ENCODE measurements at regions not wholly inside any gene's neighbourhood (a gene's known extent, or its start where the extent isn't known, plus 50 kb on each side); places are given as distances from the start of the nearest gene placed in this dataset.

DNA sequence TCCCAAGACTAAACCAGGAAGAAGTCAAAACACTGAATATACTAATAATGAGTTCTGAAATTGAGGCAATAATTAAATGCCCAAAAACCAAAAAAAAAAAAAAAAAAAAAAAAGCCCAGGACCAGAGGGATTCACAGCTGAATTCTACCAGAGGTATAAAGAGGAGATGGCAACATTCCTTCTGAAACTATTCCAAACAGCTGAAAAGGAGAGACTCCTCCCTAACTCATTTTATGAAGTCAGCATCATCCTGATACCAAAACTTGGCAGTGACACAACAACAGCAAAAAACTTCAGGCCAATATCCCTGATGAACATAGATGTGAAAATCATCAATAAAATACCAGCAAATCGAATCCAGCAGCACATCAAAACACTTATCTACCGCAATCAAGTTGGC is 108.5 kb upstream of the COL3A1 start:
- no peaks in the 10 kb centered on the region for H3K27me3 ChIP-seq (replicated peaks; ENCODE audit: control insufficient read depth, insufficient read depth, low read length)
- CTCF ChIA-PET = no interaction called here
- Mint-ChIP-seq H3K4me3 (ENCODE audit: unreplicated experiment) (no peak overlapping the region), H3K9me3 (ENCODE audit: unreplicated experiment) (peaks cover 15% of the 10 kb centered on the region), H3K27me3 (ENCODE audit: insufficient read depth, unreplicated experiment) (no peaks in the 10 kb centered on the region), H3K36me3 (ENCODE audit: insufficient read depth, unreplicated experiment) (no peaks in the 10 kb centered on the region), H3K27ac (ENCODE audit: unreplicated experiment) (no peak overlapping the region), H3K4me1 (ENCODE audit: low read depth, unreplicated experiment) (no peaks in the 10 kb centered on the region)
- H3K4me3 ChIP-seq (ENCODE audit: low read depth, low read length) = no peak overlapping the region
- no peaks in the 10 kb centered on the region for H3K4me1 ChIP-seq
- BruUV-seq (replicated peaks) = no TSS peak
- intact Hi-C loops (cut with micrococcal nuclease; ENCODE audit: unreplicated experiment) = no loop called here
- POLR2A ChIA-PET = no interaction called here
- peaks cover 20% of the 10 kb centered on the region; the same call in 1 of the 2 replicates for H3K9me3 ChIP-seq
- TF ChIP-seq, protein P1, sequence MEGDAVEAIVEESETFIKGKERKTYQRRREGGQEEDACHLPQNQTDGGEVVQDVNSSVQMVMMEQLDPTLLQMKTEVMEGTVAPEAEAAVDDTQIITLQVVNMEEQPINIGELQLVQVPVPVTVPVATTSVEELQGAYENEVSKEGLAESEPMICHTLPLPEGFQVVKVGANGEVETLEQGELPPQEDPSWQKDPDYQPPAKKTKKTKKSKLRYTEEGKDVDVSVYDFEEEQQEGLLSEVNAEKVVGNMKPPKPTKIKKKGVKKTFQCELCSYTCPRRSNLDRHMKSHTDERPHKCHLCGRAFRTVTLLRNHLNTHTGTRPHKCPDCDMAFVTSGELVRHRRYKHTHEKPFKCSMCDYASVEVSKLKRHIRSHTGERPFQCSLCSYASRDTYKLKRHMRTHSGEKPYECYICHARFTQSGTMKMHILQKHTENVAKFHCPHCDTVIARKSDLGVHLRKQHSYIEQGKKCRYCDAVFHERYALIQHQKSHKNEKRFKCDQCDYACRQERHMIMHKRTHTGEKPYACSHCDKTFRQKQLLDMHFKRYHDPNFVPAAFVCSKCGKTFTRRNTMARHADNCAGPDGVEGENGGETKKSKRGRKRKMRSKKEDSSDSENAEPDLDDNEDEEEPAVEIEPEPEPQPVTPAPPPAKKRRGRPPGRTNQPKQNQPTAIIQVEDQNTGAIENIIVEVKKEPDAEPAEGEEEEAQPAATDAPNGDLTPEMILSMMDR (IDR thresholded peaks at IDR 0.05; ENCODE audit: insufficient read depth in 1 of 2, low read depth in 1 of 2, low read length in 1 of 2, severe bottlenecking in 1 of 2, unreplicated experiment in 1 of 2) = no peak
- no peak for DNase-seq
- H3K36me3 ChIP-seq (ENCODE audit: control insufficient read depth, insufficient read depth, low read length) = no peaks in the 10 kb centered on the region

DNA sequence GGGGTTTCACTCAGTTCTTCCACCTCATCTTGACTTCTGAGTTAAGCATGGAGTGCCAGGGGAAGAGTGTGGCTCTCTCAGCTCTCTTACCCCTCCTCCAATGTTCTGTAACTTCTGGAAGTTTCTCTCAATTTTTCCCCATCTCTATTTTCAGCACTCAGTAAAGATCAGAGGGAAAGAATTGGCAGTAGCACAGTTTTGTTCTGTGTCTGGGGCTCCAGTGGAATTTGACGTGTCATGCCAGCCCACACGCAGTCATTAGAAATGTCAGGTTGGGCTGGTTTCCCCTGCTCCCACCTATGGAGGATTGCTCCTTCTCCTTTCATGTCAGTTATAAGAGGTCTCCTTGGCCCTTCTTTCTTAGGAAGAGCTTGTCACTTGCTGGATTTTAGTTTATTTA is 104.6 kb upstream of the COL3A1 start:
- Mint-ChIP-seq H3K9me3 (ENCODE audit: unreplicated experiment) (peaks cover 12% of the 10 kb centered on the region), H3K27ac (ENCODE audit: unreplicated experiment) (no peak overlapping the region)
- no TSS peak for BruUV-seq (replicated peaks)

GRCh38 chr2:188870289-188870688 is 103.9 kb upstream of the COL3A1 start:
- ChIA-PET POLR2A (no interaction called here), CTCF (no interaction called here)
- intact Hi-C loops (cut with micrococcal nuclease; ENCODE audit: unreplicated experiment) = no loop called here
- no peak for DNase-seq
- Histone ChIP-seq H3K36me3 (ENCODE audit: control insufficient read depth, insufficient read depth, low read length) (no peaks in the 10 kb centered on the region), H3K27me3 (replicated peaks; ENCODE audit: control insufficient read depth, insufficient read depth, low read length) (no peaks in the 10 kb centered on the region), H3K9me3 (peaks cover 9% of the 10 kb centered on the region; the same call in 1 of the 2 replicates), H3K4me3 (ENCODE audit: low read depth, low read length) (no peak overlapping the region), H3K4me1 (no peaks in the 10 kb centered on the region)
- TF ChIP-seq, protein P1 (IDR thresholded peaks at IDR 0.05; ENCODE audit: insufficient read depth in 1 of 2, low read depth in 1 of 2, low read length in 1 of 2, severe bottlenecking in 1 of 2, unreplicated experiment in 1 of 2) = no peak
- Mint-ChIP-seq H3K4me1 (ENCODE audit: low read depth, unreplicated experiment) (no peaks in the 10 kb centered on the region), H3K27ac (ENCODE audit: unreplicated experiment) (no peak overlapping the region), H3K27me3 (ENCODE audit: insufficient read depth, unreplicated experiment) (no peaks in the 10 kb centered on the region), H3K9me3 (ENCODE audit: unreplicated experiment) (peaks cover 4% of the 10 kb centered on the region), H3K4me3 (ENCODE audit: unreplicated experiment) (no peak overlapping the region), H3K36me3 (ENCODE audit: insufficient read depth, unreplicated experiment) (no peaks in the 10 kb centered on the region)
- BruUV-seq (replicated peaks) = no TSS peak

More for the DNA sequence above, 104.6 kb upstream of the COL3A1 start:
- H3K27me3 ChIP-seq (replicated peaks; ENCODE audit: control insufficient read depth, insufficient read depth, low read length) = no peaks in the 10 kb centered on the region
- H3K4me3 Mint-ChIP-seq (ENCODE audit: unreplicated experiment) = no peak overlapping the region
- no peaks in the 10 kb centered on the region for H3K27me3 Mint-ChIP-seq (ENCODE audit: insufficient read depth, unreplicated experiment)
- POLR2A ChIA-PET = no interaction called here
- no peak for DNase-seq
- CTCF ChIA-PET = no interaction called here
- H3K4me1 Mint-ChIP-seq (ENCODE audit: low read depth, unreplicated experiment) = no peaks in the 10 kb centered on the region
- H3K4me3 ChIP-seq (ENCODE audit: low read depth, low read length) = no peak overlapping the region
- intact Hi-C loops (cut with micrococcal nuclease; ENCODE audit: unreplicated experiment) = no loop called here
- no peaks in the 10 kb centered on the region for H3K4me1 ChIP-seq
- H3K9me3 ChIP-seq = peaks cover 9% of the 10 kb centered on the region; the same call in 1 of the 2 replicates
- TF ChIP-seq, protein P1 (IDR thresholded peaks at IDR 0.05; ENCODE audit: insufficient read depth in 1 of 2, low read depth in 1 of 2, low read length in 1 of 2, severe bottlenecking in 1 of 2, unreplicated experiment in 1 of 2) = no peak
- H3K36me3 ChIP-seq (ENCODE audit: control insufficient read depth, insufficient read depth, low read length) = no peaks in the 10 kb centered on the region
- H3K36me3 Mint-ChIP-seq (ENCODE audit: insufficient read depth, unreplicated experiment) = no peaks in the 10 kb centered on the region

All from Caco-2 (cell line).